ENCODE measurements at regions not wholly inside any gene's neighbourhood (a gene's known extent, or its start where the extent isn't known, plus 50 kb on each side); places are given as distances from the start of the nearest gene placed in this dataset.

DNA sequence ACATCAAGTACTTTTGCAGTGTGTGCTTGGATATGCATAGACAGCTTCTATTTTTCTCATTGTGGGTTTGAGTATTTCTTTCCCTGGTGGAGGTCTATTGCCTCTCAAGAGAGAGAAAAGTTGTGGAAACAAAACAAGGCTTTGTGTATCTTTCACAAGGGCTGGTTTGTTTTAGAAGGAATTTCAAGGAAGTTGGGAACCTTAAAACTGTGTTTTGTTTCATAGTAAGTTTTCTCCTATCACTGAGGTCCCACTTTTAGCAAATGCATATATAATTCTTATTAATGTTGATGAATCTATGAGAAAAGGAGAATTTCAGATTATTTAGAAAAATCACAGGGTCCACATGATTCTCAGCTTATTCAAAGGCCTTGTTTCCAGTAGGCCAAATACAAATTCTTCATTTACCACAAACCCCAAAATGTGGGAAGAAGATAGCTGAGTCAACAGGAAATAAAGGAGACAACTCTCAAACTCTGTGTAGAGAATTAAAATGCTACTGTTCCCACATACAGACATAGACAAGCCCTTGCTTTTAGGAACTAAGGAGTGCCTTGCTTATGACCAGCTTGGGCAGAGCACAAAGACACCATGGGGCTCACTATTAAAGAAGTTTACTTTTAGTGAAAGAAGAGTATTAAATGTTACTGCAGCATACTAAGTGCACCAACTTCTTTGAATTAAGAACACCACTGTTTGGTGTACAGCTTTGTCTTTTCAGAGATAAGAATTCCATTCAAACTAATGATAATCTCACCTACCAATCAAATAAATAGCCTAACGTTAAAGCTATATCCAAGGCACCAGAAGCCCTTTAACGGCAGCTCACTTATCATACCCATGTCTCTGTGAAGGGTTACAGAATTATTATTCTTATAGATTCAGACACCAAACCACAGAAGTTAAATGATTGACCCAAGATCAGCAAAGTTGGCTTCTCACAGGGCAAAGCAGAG is 177.4 kb upstream of the LEF1 start:
- ATAC-seq (no peak), DNase-seq (no peak)
- no peaks in the 10 kb centered on the region for H3K27me3 ChIP-seq (ENCODE audit: control insufficient read depth, insufficient read depth)
- H3K4me1 ChIP-seq (ENCODE audit: control insufficient read depth, insufficient read depth, low read length), result no peaks in the 10 kb centered on the region
- intact Hi-C loops (cut with DNase I), result no loop called here
- no peak overlapping the region for H3K4me3 ChIP-seq (ENCODE audit: low read length)
- H3K27ac ChIP-seq (ENCODE audit: low read length), result no peak overlapping the region
- no peaks in the 10 kb centered on the region for H3K9me3 ChIP-seq (ENCODE audit: control insufficient read depth, low read length)
- WGBS, result 54% methylated on average over 2 of the region's 2 CpGs

DNA sequence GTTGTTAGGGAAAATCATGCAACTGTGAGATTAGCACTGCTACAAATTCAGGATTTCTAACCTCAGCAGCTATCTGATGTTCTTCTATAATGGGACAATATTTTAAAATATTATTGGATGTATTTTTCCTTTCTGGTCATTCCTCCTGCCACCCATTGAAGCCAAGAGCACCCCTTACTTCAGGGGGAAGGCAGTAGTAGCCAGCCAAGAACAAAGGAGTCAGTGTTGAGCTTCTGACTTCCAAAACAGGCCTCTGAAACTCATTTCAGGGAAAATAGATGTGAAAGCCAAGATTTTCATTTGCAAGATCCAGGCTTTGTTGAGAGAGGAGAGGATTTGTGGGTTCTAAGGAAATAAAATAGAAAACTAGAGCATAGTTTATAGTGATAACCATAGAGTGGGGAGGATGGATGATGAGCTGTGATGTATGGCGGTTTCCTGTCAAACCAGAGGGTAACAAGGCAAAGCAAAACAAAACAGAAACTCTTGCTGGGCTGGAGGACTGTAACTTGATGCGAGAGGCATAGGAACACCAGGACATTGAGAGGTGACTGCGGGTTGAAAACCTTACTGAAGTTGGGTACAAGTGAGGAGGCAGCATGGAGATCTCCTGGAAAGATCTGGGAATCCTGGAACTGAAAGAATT is 173.7 kb upstream of the LEF1 start:
- WGBS, result 73% methylated on average over 3 of the region's 3 CpGs
- ATAC-seq, result no peak
- no peaks in the 10 kb centered on the region for H3K27me3 ChIP-seq (ENCODE audit: control insufficient read depth, insufficient read depth)

DNA sequence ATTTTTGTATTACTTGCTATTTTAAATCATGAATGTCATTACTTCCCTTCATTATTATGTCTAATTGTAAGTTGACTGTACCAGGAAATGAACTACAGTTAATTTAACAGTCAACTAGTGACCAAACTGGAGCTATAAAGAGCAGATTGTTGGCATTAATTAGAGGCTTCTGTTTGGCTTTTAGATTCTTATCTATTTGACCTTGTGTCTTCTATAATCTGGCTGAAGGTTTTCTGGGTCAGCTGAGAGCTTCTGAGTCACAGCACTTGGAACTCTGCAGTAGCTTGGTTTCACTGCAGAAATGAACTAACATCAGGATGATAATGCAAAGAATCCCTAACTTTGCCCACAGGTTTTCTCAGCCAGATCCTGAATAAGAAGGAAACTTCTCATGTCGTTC is 169.2 kb upstream of the LEF1 start:
- ATAC-seq, result no peak

More for the DNA sequence above, 173.7 kb upstream of the LEF1 start:
- H3K4me1 ChIP-seq (ENCODE audit: control insufficient read depth, insufficient read depth, low read length), result peaks cover 4% of the 10 kb centered on the region
- intact Hi-C loops (cut with DNase I), result no loop called here
- no peaks in the 10 kb centered on the region for H3K9me3 ChIP-seq (ENCODE audit: control insufficient read depth, low read length)
- no peak for DNase-seq
- H3K4me3 ChIP-seq (ENCODE audit: low read length), result no peak overlapping the region
- H3K27ac ChIP-seq (ENCODE audit: low read length), result no peak overlapping the region

DNA sequence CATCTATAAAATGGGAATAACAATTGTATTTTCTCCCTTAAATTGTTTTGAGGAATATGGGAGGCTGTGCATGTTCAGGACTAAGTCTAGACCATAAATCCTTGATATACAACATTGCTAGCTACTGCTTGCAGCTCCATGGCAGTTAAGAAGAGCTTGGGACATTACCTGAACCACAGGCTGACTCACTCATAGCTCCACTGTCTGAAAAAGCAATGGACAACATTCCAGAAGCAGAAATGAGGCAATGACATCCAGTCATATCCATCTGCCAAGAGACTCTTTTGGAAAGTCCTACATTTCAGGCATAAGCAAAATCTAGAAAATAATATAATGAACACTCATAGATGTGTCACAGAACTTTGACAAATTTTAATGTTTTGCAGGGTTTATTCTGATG is 167.3 kb upstream of the LEF1 start:
- ATAC-seq (no peak), DNase-seq (no peak)
- H3K4me3 ChIP-seq (ENCODE audit: low read length), result no peak overlapping the region
- peaks cover 4% of the 10 kb centered on the region for H3K4me1 ChIP-seq (ENCODE audit: control insufficient read depth, insufficient read depth, low read length)
- H3K9me3 ChIP-seq (ENCODE audit: control insufficient read depth, low read length), result no peaks in the 10 kb centered on the region
- no peak overlapping the region for H3K27ac ChIP-seq (ENCODE audit: low read length)
- intact Hi-C loops (cut with DNase I), result no loop called here
- H3K27me3 ChIP-seq (ENCODE audit: control insufficient read depth, insufficient read depth), result no peaks in the 10 kb centered on the region

More for the DNA sequence above, 169.2 kb upstream of the LEF1 start:
- no peaks in the 10 kb centered on the region for H3K9me3 ChIP-seq (ENCODE audit: control insufficient read depth, low read length)
- no peak overlapping the region for H3K4me3 ChIP-seq (ENCODE audit: low read length)
- H3K27ac ChIP-seq (ENCODE audit: low read length), result no peak overlapping the region
- H3K27me3 ChIP-seq (ENCODE audit: control insufficient read depth, insufficient read depth), result no peaks in the 10 kb centered on the region
- intact Hi-C loops (cut with DNase I), result no loop called here
- 35% methylated on average over 1 of the region's 1 CpG for WGBS
- no peak for DNase-seq
- H3K4me1 ChIP-seq (ENCODE audit: control insufficient read depth, insufficient read depth, low read length), result peaks cover 4% of the 10 kb centered on the region

DNA sequence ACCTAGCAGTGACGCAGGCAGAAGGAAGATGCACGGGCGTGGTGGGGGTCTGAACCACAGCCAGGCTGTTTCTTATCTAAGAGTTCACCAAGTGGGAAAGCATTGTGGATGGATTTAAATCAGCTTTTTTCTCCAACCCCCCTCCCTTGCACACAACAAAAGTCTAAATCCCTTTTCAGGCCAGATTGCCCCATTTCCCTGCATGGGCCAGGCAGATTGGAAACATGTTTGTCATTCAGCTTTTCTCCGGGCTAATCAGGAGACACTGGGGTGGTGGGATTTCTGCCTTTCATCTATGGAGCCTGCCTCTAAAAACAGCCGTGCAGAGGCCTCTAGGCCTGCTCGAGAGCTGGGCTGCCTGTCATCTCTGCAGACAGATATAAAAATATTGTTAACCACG is 166.3 kb upstream of the LEF1 start:
- ATAC-seq (no peak), DNase-seq (no peak)
- Histone ChIP-seq H3K4me3 (ENCODE audit: low read length) (no peak overlapping the region), H3K4me1 (ENCODE audit: control insufficient read depth, insufficient read depth, low read length) (peaks cover 4% of the 10 kb centered on the region), H3K27ac (ENCODE audit: low read length) (no peak overlapping the region), H3K27me3 (ENCODE audit: control insufficient read depth, insufficient read depth) (no peaks in the 10 kb centered on the region), H3K9me3 (ENCODE audit: control insufficient read depth, low read length) (no peaks in the 10 kb centered on the region)
- WGBS, result 74% methylated on average over 7 of the region's 7 CpGs
- intact Hi-C loops (cut with DNase I), result no loop called here

DNA sequence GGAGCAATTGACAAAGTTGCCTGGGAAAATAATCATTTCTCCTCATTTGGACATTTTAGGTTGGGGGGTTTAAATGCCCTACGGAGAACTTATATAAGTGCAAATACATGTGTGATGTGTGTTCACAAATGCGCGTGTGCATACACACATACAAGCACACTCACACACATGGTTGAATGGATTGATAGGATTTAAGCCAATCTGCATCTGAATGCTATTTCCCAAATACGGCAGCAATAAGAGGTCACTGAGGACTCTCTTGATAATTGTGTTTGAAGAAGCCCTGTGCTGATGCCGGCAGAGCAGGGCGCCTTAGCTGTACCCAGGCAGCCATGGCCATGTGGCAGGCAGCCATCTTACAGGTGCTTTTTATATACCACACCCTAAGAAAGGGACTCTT is 165.3 kb upstream of the LEF1 start:
- WGBS, result 85% methylated on average over 6 of the region's 6 CpGs
- DNase-seq, result no peak
- H3K4me1 ChIP-seq (ENCODE audit: control insufficient read depth, insufficient read depth, low read length), result peaks cover 4% of the 10 kb centered on the region
- H3K4me3 ChIP-seq (ENCODE audit: low read length), result no peak overlapping the region
- ATAC-seq, result no peak
- H3K9me3 ChIP-seq (ENCODE audit: control insufficient read depth, low read length), result no peaks in the 10 kb centered on the region
- intact Hi-C loops (cut with DNase I), result no loop called here
- no peak overlapping the region for H3K27ac ChIP-seq (ENCODE audit: low read length)
- H3K27me3 ChIP-seq (ENCODE audit: control insufficient read depth, insufficient read depth), result no peaks in the 10 kb centered on the region

DNA sequence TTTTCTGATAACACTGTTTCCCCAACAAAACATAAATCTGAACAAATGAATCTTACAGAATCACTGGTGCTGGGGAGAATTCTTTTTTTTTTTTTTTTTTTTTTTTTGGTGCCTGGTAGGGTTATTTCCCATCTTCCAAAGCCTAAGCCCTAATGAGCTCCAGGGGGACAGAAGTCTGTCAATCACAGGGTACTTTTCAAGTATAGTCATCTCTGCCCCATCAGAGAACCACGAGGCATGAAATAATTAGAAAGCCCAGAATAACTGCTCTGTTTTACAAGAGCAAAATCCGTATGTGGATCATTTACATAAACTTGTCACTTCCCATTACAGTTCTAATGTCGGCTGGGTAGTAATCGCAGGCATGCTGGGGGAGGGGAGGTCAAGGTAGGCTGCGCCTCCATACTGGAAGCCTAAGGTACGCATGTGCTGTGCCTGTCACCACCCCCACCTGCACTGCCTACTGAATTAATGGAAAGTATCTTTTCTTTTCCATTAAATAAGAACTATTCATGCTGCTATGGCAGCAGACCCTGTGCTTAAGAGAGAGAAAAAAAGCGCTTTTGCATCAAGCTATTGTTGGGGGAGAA is 164.7 kb upstream of the LEF1 start:
- 71% methylated on average over 7 of the region's 7 CpGs for WGBS
- no peak overlapping the region for H3K4me3 ChIP-seq (ENCODE audit: low read length)

DNA sequence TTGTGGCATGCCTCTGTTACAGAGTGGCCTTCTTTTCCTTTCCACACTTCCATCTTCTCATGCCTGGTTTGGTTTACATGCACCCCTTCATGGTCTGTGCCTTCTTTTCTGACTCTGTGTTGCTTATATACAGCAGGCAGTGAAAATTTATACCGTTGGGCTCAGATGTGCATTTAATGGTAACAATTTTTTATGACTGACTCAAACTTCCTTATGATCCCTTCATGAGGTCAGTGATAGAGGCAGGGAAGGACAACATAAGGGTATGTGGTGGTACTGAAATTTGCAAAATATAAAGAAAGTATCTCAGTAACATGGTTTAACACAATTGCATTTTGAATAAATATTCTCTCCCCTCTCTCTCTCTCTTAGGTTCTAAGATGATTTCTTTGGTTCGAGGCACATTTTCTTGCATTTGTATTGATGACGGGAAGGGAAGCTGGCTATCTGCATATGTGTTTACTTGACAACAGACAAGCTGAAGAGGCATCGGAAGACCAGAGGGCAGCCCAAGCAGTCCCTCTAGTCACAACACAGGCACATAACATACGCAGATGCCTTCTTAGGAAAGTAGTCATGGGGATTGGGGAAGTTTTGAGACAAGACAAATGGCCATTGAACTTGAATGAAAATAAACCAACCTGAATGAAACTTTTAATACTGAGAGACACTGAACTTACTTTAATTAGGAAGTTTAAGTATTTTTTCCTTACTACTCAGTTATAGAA is 163.3 kb upstream of the LEF1 start:
- H3K4me1 ChIP-seq (ENCODE audit: control insufficient read depth, insufficient read depth, low read length), result no peaks in the 10 kb centered on the region
- DNase-seq (no peak), ATAC-seq (no peak)
- H3K4me3 ChIP-seq (ENCODE audit: low read length), result no peak overlapping the region
- H3K27ac ChIP-seq (ENCODE audit: low read length), result no peak overlapping the region
- no peaks in the 10 kb centered on the region for H3K9me3 ChIP-seq (ENCODE audit: control insufficient read depth, low read length)
- intact Hi-C loops (cut with DNase I), result no loop called here
- WGBS, result 71% methylated on average over 5 of the region's 5 CpGs
- H3K27me3 ChIP-seq (ENCODE audit: control insufficient read depth, insufficient read depth), result no peaks in the 10 kb centered on the region

More for the DNA sequence above, 164.7 kb upstream of the LEF1 start:
- Histone ChIP-seq H3K27me3 (ENCODE audit: control insufficient read depth, insufficient read depth) (no peaks in the 10 kb centered on the region), H3K4me1 (ENCODE audit: control insufficient read depth, insufficient read depth, low read length) (peaks cover 2% of the 10 kb centered on the region), H3K9me3 (ENCODE audit: control insufficient read depth, low read length) (no peaks in the 10 kb centered on the region), H3K27ac (ENCODE audit: low read length) (no peak overlapping the region)
- ATAC-seq, result no peak
- no peak for DNase-seq
- intact Hi-C loops (cut with DNase I), result no loop called here

DNA sequence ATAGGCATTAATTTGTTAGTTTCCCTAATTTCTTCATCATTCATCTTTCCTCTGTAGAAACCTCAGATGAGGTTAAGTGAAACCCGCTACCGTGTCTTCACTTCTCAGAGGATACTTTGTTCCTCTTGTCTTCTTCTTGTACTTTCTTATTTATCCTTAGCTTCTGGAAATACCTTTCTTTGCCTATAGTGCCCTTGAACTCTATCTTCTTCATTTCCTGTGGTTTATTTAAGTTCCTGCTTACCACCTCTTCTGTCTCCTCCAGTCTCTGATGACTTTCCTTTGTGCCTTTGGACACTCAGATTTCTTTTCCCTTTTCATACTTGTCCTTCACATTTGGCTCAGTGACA is 159.6 kb upstream of the LEF1 start:
- Histone ChIP-seq H3K27me3 (ENCODE audit: control insufficient read depth, insufficient read depth) (no peaks in the 10 kb centered on the region), H3K4me3 (ENCODE audit: low read length) (no peak overlapping the region), H3K9me3 (ENCODE audit: control insufficient read depth, low read length) (no peaks in the 10 kb centered on the region), H3K4me1 (ENCODE audit: control insufficient read depth, insufficient read depth, low read length) (no peaks in the 10 kb centered on the region), H3K27ac (ENCODE audit: low read length) (no peak overlapping the region)
- WGBS, result 95% methylated on average over 2 of the region's 2 CpGs
- ATAC-seq (no peak), DNase-seq (no peak)
- intact Hi-C loops (cut with DNase I), result no loop called here

DNA sequence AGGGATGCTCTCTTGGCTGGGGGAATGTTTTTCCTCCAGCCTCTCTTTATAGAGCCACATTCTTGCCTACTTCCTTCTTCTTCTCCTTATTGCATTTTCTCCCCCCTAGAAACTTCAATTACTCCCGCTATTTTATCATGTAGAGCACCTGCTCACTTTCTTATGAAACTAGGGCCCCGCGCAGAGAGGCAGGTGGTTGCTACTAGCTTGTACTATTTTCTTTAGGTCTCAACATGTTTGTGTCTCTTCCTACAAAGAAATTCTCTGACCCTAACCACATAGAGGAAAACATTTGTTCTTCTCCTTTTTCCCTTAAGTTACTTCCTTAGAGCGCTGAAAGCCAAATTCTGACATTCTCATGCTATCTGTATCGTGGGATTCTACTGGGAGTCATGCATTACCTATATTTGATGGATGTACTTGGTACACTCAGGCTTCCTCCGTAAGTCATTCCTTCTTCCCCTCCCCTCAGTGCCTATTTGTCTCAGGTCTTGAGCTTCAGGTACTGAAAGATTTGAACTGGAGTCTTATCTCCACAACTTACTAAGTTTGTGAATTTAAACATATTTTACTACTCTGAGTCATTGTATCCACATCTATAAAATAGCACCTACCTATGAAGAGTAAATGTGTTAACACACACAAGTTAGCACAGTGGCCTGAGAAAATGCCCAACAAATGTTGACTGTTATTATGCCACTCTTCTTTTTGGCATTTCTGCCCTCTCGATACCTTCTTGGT is 159.1 kb upstream of the LEF1 start:
- Histone ChIP-seq H3K4me3 (ENCODE audit: low read length) (no peak overlapping the region), H3K9me3 (ENCODE audit: control insufficient read depth, low read length) (no peaks in the 10 kb centered on the region), H3K4me1 (ENCODE audit: control insufficient read depth, insufficient read depth, low read length) (no peaks in the 10 kb centered on the region), H3K27ac (ENCODE audit: low read length) (no peak overlapping the region), H3K27me3 (ENCODE audit: control insufficient read depth, insufficient read depth) (no peaks in the 10 kb centered on the region)
- no peak for DNase-seq
- WGBS, result 84% methylated on average over 7 of the region's 7 CpGs
- intact Hi-C loops (cut with DNase I), result no loop called here
- no peak for ATAC-seq

Measured in right cardiac atrium (tissue), 5 donors.